Stomach (tissue), 8 donors: ENCODE measurements at regions not wholly inside any gene's neighbourhood (a gene's known extent, or its start where the extent isn't known, plus 50 kb on each side); places are given as distances from the start of the nearest gene placed in this dataset.

Experiments
- DNase-seq, 2 donors: peaks; one replicate each; pipeline versions ENCODE4 v3.0.0 to v3.0.0-alpha.2; 2013 to 2019
- H3K27ac ChIP-seq, 5 donors: fragments of 200-600 bp in 4 of 5; sonication (generic) in 4 of 5; one replicate each; pipeline ENCODE4 v1.5.1; 2013 to 2019; ENCODE audit warnings: mild to moderate bottlenecking in 1 of 5, moderate library complexity in 1 of 5
- H3K27me3 ChIP-seq, 3 donors: fragments of 200-600 bp; sonication (generic); one replicate each; pipeline ENCODE4 v1.5.1; 2017 to 2019; ENCODE audit warnings: mixed run types in 1 of 3
- H3K36me3 ChIP-seq, 4 donors: fragments of 200-600 bp; sonication (generic); 1 replicate in 3 of 4; 2 replicates in 1 of 4; pipeline ENCODE4 v1.5.1; 2016 to 2019
- H3K4me1 ChIP-seq, 4 donors: fragments of 200-600 bp; sonication (generic); one replicate each; pipeline ENCODE4 v1.5.1; 2016 to 2019
- H3K4me3 ChIP-seq, 4 donors: fragments of 200-600 bp; sonication (generic) in 3 of 4; one replicate each; pipeline ENCODE4 v1.5.1; 2016 to 2019; ENCODE audit warnings: mild to moderate bottlenecking in 1 of 4
- H3K9me3 ChIP-seq, 4 donors: fragments of 200-600 bp; sonication (generic); one replicate each; pipeline ENCODE4 v1.5.1; 2016 to 2019
- CTCF ChIP-seq, 7 experiments: fragments of 450-650 bp in 4 of 7; fragments of 200-600 bp in 3 of 7; sonication (generic) in 3 of 7; IDR thresholded peaks; one replicate each; pipeline ENCODE4 v1.5.1; 2016 to 2019; ENCODE audit warnings: antibody characterized with exemption in 7 of 7, control low read depth in 2 of 7, mild to moderate bottlenecking in 1 of 7
- EP300 ChIP-seq: sonication (generic); formaldehyde crosslinking; IDR thresholded peaks from one replicate; pipeline ENCODE4 v1.6.1; 2017; ENCODE audit warnings: antibody characterized with exemption
- POLR2A ChIP-seq, 4 donors: fragments of 450-650 bp; IDR thresholded peaks; one replicate each; pipeline ENCODE4 v1.6.1; 2016; ENCODE audit warnings: antibody characterized with exemption in 4 of 4, control low read depth in 2 of 4, mild to moderate bottlenecking in 1 of 4, moderate library complexity in 1 of 4
- POLR2AphosphoS5 ChIP-seq, 3 donors: sonication (generic); formaldehyde crosslinking; IDR thresholded peaks; one replicate each; pipeline ENCODE4 v1.6.1; 2016; ENCODE audit warnings: antibody characterized with exemption in 3 of 3
- WGBS, 5 donors: extraction: QIAGEN DNeasy Blood & Tissue Kit in 3 of 5; methylation state at CpG; one replicate each; pipeline versions ENCODE4 v1.1.5 to v1.1.7; 2013 to 2018; 5-methylcytosine and 5-hydroxymethylcytosine counted together
- intact Hi-C: fragments of 100-400 bp; cut with DNase I; formaldehyde crosslinking; loops from one replicate; pipeline ENCODE4 v1.15.1; 2023; ENCODE audit warnings: low total_unique reads
- donor health status: healthy with polysubstance abuse.
- donor health status: Bipolar disorder and iron deficiency.
- donor health status: healthy.

GRCh38 chr7:49639068-49639593 lies 134.3 kb upstream of the VWC2 start:
- Histone ChIP-seq H3K36me3 (no peaks in the 10 kb centered on the region), H3K27me3 (no peaks in the 10 kb centered on the region), H3K27ac (no peak overlapping the region), H3K4me1 (no peaks in the 10 kb centered on the region), H3K4me3 (no peak overlapping the region), H3K9me3 (peaks cover 0 to 7% (median 0%) of the 10 kb centered on the region in 4 donors)
- DNase-seq = no peak
- 25 to 39% (median 30%) methylated on average over 1 of the region's 1 CpG for WGBS, 5 donors
- no peak for TF ChIP-seq POLR2AphosphoS5 (IDR thresholded peaks at IDR 0.05)
- no peak for TF ChIP-seq EP300
- TF ChIP-seq CTCF (IDR thresholded peaks at IDR 0.05) = no peak
- TF ChIP-seq POLR2A (IDR thresholded peaks at IDR 0.05) = no peak
- intact Hi-C loops = no loop called here

DNA sequence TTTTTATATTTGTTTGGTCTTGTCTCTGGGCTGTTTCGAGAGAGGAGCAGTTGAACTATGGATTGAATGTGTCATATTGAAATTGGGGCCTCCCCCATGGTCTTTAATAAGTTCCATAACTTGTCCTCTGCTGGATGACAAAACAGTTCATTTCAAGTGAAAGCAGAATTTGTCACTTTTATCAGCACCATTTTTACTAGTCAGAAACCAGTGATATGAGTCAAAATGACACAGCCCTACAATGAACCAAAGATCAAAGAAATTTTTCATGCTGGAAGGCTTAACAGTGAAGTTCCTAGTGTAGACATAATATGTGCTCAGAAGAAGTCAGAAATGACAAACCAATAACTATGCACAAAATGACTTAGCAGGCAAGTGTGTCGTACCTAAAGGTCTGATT lies 133.6 kb upstream of the VWC2 start:
- H3K4me3 ChIP-seq = no peak overlapping the region
- no peak for DNase-seq
- 57 to 65% (median 59%) methylated on average over 2 of the region's 2 CpGs for WGBS, 5 donors
- H3K9me3 ChIP-seq = peaks cover 0 to 7% (median 0%) of the 10 kb centered on the region in 4 donors
- H3K27ac ChIP-seq = no peak overlapping the region
- H3K36me3 ChIP-seq = no peaks in the 10 kb centered on the region
- TF ChIP-seq POLR2A (IDR thresholded peaks at IDR 0.05) = no peak
- no peak for TF ChIP-seq CTCF (IDR thresholded peaks at IDR 0.05)
- no peak for TF ChIP-seq EP300
- TF ChIP-seq POLR2AphosphoS5 (IDR thresholded peaks at IDR 0.05) = no peak
- intact Hi-C loops = no loop called here
- H3K4me1 ChIP-seq = no peaks in the 10 kb centered on the region
- no peaks in the 10 kb centered on the region for H3K27me3 ChIP-seq

GRCh38 chr7:49643321-49643720 lies 130.1 kb upstream of the VWC2 start:
- no peak overlapping the region for H3K27ac ChIP-seq
- peak in 1 of 2 donors; percentile 37 for DNase-seq
- H3K4me1 ChIP-seq = no peaks in the 10 kb centered on the region
- intact Hi-C loops = no loop called here
- 49 to 75% (median 69%) methylated on average over 5 of the region's 5 CpGs for WGBS, 5 donors
- H3K9me3 ChIP-seq = peaks cover 0 to 10% (median 0%) of the 10 kb centered on the region in 4 donors
- no peak for TF ChIP-seq POLR2A (IDR thresholded peaks at IDR 0.05)
- TF ChIP-seq CTCF (IDR thresholded peaks at IDR 0.05) = no peak
- TF ChIP-seq POLR2AphosphoS5 (IDR thresholded peaks at IDR 0.05) = no peak
- no peak for TF ChIP-seq EP300
- no peaks in the 10 kb centered on the region for H3K27me3 ChIP-seq
- no peaks in the 10 kb centered on the region for H3K36me3 ChIP-seq
- H3K4me3 ChIP-seq = no peak overlapping the region

DNA sequence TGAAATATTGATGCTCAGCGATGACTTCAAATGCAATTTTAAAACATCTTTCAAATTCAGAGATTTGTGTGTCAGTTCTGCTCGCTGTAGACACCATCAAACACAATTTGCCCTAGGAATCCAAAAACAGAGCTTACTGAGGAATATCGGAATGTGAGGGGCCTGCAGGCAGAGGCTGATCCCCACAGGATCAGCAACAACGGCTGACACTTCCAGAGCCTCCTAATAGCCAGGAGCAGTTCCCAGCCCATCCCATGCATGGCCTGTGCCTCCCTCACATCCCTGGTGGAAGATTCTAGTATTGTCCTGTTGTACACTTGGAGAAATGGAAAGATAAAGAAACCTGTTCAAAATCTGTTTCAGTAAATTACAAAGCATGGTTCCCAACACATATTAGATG lies 129.7 kb upstream of the VWC2 start:
- no peaks in the 10 kb centered on the region for H3K36me3 ChIP-seq
- no peak for DNase-seq
- 73 to 82% (median 74%) methylated on average over 4 of the region's 4 CpGs for WGBS, 5 donors
- intact Hi-C loops = no loop called here
- H3K4me1 ChIP-seq = no peaks in the 10 kb centered on the region
- no peak overlapping the region for H3K4me3 ChIP-seq
- H3K9me3 ChIP-seq = peaks cover 0 to 11% (median 0%) of the 10 kb centered on the region in 4 donors
- H3K27ac ChIP-seq = no peak overlapping the region
- no peaks in the 10 kb centered on the region for H3K27me3 ChIP-seq
- TF ChIP-seq EP300 (no peak), POLR2AphosphoS5 (IDR thresholded peaks at IDR 0.05) (no peak), POLR2A (IDR thresholded peaks at IDR 0.05) (no peak), CTCF (IDR thresholded peaks at IDR 0.05) (no peak)
